ENCODE measurements at regions not wholly inside any gene's neighbourhood (a gene's known extent, or its start where the extent isn't known, plus 50 kb on each side); places are given as distances from the start of the nearest gene placed in this dataset.
"Not testable (repeated sequence)": the region's sequence is repeated elsewhere in the genome, so short reads cannot be mapped to it uniquely, and the experiment has no call there.

DNA sequence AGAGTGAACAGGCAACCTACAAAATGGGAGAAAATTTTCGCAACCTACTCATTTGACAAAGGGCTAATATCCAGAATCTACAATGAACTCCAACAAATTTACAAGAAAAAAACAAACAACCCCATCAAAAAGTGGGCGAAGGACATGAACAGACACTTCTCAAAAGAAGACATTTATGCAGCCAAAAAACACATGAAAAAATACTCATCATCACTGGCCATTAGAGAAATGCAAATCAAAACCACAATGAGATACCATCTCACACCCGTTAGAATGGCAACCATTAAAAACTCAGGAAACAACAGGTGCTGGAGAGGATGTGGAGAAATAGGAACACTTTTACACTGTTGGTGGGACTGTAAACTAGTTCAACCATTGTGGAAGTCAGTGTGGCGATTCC lies 117.0 kb upstream of the CTAGE1 start:
- TF ChIP-seq, protein P1, sequence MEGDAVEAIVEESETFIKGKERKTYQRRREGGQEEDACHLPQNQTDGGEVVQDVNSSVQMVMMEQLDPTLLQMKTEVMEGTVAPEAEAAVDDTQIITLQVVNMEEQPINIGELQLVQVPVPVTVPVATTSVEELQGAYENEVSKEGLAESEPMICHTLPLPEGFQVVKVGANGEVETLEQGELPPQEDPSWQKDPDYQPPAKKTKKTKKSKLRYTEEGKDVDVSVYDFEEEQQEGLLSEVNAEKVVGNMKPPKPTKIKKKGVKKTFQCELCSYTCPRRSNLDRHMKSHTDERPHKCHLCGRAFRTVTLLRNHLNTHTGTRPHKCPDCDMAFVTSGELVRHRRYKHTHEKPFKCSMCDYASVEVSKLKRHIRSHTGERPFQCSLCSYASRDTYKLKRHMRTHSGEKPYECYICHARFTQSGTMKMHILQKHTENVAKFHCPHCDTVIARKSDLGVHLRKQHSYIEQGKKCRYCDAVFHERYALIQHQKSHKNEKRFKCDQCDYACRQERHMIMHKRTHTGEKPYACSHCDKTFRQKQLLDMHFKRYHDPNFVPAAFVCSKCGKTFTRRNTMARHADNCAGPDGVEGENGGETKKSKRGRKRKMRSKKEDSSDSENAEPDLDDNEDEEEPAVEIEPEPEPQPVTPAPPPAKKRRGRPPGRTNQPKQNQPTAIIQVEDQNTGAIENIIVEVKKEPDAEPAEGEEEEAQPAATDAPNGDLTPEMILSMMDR (IDR thresholded peaks at IDR 0.05) = not testable (repeated sequence)
- TF ChIP-seq POLR2A (IDR thresholded peaks at IDR 0.05) = not testable (repeated sequence)

Data from lower leg skin (tissue), 3 donors.